NCI-H226 (cell line): ENCODE measurements at regions not wholly inside any gene's neighbourhood (a gene's known extent, or its start where the extent isn't known, plus 50 kb on each side); places are given as distances from the start of the nearest gene placed in this dataset.
"Not testable (repeated sequence)": the region's sequence is repeated elsewhere in the genome, so short reads cannot be mapped to it uniquely, and the experiment has no call there.

Experiments
- DNase-seq: peaks from one replicate; pipeline ENCODE4 v3.0.0-alpha.2; 2015

DNA sequence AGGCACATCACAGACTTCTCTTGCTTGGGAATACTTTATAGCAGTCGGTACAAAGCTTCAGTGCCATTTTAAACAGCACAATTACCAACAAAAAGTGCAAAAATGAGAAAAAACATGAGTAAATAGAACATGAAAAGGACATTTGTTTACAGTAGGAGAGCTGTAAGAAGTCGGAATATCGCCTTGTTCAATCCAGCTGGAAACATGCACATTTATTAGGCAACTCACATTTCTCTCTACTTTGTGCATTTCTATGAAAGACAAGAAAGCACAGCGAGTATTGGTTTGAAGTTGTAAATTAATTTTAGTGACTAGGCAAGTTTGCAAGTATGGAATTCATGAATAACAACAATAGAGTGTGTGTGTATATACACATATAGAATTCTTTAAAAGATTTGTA, 484.7 kb downstream of the DACH1 start:
- DNase-seq, result no peak

DNA sequence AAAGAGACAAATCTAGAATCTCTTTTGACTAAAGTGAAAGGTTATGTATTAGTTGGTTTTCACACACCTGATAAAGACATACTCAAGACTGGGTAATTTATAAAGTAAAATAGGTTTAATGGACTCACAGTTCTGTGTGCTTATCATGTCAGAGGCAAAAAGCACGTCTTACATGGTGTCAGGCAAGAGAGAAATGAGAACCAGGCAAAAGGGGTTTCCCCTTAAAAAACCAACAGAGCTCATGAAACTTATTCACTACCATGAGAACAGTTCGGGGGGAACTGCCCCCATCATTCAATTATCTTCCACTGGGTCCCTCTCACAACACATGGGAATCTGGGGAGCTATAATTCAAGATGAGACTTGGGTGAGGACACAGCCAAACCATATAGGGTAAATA, 486.8 kb downstream of the DACH1 start:
- no peak for DNase-seq

DNA sequence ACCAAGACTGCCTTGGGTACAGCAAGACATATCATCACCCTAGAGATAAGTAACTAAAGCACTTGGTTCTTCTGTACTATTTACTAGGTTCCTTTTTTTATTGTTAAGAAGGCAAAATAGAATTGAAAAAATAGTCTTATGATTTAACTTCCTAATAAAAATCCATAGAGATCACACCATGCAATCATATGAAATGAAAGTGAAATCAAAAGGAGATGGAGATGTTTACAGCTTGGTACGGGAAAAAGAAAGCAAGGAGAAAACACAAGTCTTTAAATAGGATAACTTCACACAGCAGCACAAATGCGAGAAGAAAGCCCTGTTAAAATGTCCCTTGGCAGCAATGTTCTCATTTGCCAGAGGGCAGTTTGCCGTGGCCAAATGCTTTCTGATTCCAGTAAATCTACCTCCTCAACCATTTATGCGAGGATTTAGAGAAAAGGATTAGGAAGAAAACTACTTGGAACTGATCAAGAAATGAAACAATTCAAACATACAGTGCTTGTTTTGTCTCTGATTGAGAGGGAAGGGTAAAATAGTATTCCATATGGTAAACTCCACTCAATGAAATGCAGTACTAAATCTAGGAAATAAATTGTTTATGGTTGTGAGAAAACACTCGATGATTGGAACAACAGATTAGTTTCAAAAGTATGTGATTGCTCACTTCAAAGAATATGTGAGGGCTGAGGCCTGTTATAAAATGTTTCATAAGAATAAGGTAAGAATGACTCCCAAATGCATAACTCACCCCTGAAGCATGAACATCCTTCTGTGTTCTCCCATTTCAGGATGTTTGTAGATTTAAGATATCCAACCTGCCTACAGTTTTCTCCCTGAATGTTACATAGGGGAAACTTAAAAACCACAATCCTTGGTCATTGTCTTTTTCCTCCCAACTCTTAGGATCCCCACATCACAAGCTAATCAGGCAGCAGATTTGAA, 487.8 kb downstream of the DACH1 start:
- peak; percentile 67 for DNase-seq

DNA sequence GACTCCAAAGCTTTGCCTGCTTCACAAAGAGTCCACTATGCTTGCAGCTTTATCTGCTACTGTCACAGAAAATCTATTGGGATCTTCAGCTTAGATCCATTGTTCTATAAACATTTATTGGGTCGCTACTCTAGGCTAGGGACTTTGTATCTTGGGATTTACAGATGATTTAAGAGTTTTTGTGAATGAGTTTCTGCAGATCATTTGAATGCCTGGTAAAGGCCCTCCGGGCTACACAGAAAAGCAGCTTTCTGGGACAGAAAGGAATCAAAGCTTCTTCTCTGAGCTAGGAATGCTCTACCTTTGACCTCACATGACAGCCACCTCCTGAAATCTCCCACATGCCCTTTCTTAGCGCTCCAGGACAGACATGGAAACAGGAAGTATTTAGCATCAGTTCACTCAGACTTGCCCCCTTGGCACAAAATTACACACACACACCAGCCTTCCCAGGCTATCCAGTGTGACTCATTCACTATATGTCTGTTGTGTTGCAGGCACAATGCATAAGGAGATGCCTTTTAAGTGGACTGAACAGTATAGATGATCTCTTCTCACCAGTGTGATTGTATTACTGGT, 492.4 kb downstream of the DACH1 start:
- no peak for DNase-seq

DNA sequence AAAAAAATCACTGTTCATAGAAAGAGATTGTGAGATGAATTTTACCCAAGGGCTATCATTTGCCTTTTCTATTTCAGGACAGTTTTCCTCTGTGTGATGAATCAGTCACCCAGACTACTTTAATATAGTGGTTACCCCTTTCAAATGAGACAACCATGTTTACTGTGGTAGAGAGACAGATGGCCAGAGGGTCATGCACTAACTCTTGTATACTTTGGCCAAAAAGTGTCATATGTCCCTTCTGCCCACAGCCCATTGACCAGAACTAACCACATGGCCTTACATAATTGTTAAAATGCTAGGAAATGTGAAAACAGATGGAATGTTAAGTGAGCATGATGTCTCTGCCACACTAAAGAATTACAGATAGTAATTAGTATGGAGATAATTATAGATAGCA, 498.7 kb downstream of the DACH1 start:
- DNase-seq, result no peak

DNA sequence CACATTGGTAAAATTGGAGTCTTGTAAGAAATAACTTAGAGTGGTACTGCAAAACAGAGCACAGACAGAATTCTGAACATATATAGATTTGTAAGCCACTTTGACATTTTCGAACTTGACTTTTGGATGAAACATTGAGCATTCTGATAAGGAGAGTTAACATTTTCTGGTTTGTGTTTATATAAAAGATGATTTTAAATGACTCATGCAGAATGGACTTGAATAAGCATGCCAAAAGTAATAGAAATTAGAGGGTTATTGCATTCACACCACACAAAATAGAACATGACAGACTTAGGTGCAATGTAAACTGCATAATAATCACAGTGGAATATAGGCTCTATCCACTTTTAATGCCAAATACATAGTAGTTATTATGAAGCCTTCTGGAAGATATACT, 507.0 kb downstream of the DACH1 start:
- DNase-seq, result peak; percentile 22

DNA sequence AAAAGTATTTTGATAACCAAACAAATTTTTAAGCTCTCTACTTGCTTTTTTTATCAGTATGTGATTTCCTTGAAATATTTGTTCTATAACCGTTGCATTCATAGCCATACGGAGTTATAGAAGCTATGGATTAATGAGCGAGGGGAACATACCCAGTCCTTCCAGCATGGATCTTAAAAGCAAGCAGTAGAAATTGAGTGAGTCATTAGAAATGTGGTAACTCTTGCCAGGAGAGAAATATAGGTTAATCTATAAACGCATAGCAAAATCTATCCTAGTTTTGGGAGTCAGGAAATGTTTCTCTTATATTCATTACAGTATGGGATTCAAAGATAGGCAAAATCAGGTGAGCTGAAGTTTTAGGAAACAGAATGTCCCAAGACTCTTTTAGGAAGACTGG, 507.4 kb downstream of the DACH1 start:
- no peak for DNase-seq

DNA sequence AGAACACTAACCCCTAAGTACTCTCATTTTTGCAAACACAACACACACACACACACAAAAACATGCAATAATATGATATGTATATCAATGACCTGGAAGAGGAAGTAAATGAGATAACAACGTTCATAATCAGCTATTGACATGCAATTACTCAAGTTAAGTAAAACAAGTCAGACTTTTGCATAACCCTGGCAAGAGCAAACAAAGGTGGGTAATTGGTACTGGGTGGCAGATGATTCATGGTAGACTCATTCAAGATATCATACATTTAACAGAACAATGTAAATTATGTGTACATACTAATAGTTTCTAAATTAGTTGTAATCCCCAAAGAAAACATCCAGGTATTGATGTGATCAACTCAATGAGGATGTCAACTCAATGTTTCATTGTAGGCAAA, 508.8 kb downstream of the DACH1 start:
- DNase-seq, result no peak

DNA sequence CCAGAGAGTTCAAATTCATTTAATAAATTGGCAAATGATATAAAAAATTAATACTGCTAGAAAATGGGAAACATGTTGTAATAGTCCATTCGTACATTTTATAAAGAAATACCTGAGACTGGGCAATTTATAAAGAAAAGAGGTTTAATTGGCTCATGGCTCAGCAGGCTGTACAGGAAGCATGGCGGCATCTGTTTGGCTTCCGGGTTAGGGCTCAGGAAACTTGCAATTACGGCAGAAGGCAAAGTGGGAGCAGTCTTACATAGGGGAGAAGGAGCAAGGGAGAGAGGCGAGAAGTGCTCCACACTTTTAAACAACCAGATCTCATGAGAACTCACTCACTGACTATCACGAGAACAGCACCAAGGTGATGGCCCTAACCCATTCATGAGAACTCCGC, 512.0 kb downstream of the DACH1 start:
- no peak for DNase-seq

DNA sequence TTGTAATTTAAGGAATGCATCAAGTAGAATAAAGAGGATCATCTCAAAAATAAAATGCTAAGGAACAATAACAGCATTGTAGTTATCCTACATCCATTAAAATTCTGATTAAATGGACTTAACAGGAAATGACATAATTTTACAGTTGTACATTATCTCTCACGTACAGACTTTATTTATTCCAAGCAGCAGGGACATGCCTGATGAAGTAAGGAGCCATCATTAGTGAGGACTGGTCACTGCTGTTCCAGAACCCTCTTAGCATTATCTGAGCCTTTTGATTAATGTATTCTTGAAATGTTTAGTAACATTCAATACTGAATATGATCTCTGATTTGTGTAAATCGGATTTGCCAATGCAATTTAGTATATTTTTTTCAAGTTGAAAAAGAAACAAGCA, 516.1 kb downstream of the DACH1 start:
- no peak for DNase-seq

DNA sequence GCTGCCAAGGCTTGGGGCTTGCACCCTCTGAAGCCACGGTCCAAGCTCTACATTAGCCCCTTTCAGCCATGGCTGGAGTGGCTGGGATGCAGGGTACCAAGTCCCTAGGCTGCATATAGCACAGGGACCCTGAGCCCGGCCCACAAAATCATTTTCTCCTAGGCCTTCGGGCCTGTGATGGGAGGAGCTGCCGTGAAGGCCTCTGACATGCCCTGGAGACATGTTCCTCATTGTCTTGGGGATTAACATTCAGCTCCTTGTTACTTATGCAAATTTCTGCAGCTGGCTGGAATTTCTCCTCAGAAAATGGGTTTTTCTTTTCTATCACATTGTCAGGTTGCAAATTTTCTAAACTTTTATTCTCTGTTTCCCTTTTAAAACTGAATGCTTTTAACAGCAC, 521.1 kb downstream of the DACH1 start:
- DNase-seq, result not testable (repeated sequence)

DNA sequence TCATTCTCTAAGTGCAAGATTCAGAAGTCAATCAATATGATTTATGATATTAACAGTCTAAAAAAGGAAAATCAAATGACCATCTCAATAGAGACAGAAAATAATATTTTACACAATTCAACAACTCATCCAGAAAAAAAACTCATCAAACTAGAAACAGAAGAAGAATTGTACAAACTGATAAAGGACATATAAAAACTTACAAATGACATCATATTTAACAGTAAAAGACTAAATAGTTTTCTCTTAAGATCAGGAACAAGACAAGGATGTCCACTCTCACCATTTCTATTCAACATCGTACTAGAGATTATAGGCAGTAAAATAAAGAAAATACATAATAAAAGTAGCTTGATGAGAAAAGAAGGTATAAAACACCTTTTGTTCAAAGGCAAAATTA, 527.3 kb downstream of the DACH1 start:
- no peak for DNase-seq

DNA sequence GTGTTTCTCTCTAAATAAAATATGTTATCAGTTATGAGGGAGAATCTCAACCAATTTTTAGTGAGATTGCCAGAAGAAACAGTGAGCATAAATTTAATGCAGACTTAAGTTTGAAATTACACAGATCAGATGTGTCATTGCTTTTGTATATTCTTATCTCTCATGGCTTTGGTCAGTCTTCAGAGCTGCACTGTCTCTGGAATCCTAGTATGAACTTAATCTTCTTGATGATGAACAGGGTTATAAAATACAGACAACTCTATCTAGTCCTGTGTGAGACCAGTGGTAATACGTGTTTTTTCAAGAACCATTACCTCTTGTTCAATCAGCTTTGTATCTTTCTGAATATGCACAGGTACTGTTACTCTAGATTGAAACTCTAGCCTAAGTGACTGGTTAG, 528.0 kb downstream of the DACH1 start:
- no peak for DNase-seq

DNA sequence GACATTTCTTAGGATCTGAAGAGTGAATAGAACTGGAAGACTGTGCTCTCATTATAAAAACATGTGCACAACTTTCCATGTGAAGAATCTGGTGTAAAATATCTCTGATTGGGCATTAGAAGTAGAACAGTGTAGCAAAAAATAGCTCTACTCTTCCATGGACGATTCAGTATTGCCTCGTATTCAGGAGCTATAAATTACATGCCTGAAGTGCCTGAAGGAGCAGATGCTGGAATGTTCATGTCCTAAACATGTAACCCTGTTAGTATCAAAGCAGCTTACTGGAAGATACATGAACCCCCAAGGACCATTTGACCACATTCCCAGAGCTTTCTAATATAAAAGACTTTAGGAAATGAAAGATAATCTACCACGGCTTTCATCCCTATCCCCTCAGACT, 528.9 kb downstream of the DACH1 start:
- no peak for DNase-seq

DNA sequence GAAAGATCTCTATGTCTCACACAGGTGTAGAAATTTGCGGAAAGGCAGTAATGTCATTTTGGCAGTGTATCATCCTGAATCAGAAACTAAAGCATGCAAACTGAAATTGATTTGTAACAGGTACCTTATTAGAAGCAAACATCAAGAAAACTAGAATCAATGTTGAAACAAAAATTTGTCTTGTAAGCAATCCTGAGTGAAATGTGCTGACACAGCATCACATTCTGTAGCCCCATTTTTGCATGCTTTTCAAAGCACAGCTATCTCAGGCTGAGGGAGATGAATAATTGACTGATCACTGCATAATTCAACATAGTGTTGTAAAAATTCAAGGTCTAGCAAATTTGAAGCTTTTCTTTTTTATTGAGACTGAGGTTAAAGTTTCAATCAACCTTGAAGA, 539.7 kb downstream of the DACH1 start:
- no peak for DNase-seq

DNA sequence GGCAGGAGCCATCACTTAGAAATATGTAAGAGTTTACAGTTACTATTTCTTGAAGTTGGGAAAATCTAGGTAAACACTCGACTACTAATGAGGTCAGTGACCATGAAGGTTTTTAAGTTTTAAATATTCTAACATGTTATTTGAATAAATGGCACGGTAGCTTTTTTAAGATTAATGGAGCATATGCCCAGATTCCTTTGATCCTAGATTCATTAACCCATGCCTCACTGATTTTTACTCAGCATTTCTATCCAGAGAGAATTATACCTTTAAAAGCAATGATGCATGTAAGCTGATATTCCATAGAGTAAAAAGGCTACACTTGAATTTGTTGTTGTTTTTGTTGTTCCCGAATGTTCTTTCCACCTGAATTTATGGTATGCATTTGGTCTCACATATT, 541.4 kb downstream of the DACH1 start:
- no peak for DNase-seq

DNA sequence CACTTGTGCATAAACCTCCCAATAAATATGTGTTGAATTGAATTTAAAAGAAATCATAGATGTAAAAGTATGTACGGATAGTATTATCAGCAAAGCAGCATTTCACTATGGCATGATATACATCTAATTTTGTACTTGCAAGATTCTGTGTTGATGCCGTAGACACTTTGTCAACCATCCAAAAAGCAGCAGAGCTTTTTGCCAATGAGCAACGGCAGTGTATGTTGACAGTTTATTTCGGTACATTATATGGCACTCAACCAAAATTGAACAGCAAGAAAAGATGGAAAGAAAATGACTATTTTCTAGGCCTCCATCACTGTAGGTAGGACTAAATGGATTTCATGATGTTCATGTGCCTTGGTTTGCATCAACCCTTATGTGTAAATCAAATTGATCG, 543.7 kb downstream of the DACH1 start:
- DNase-seq, result no peak

DNA sequence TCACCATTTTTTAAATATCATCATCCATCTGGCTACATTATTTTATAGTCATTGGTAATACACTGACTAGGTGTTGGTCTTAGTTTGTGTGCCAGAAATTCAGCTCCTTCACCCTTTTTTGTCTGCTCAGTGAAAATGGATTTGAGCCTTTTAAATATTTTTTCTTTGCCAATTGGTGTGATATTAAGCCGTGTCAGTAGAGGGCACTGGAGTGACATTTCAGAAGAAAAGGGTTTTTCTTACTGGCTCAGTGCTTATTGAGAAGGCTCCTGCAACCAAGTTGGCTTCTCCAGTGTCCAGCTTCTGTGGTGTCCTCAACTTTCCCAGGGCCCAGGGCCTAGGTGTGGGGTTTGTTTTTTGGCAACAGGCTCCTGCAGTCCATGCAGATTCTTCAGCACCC, 546.6 kb downstream of the DACH1 start:
- peak; percentile 2 for DNase-seq

DNA sequence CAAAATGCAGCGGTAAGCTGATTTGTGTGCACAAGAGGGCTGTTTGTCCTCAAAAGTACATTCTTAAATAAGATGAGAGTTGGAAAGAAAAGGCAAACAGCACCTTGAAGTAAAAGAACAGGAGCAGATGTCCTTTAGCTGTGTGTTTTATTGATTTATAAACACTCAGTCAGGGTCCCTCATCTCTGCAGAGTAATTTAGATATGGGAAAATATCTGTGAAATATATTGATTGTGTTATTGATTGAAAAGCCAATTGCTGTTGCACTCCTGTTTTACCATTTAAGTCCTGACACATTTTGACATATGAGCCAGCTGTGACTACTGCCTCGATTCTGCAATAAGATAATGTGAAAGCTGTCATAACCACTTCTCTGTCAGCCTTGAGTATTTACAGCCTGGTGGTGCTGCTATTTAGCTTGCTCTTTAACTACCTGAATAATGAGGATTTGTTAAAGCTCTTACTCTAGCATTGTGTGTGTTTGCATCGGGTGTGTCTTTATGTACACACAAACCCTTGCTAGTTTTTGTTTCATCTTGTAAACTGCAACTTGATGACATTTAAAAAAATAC, 550.1 kb downstream of the DACH1 start:
- DNase-seq, result no peak

DNA sequence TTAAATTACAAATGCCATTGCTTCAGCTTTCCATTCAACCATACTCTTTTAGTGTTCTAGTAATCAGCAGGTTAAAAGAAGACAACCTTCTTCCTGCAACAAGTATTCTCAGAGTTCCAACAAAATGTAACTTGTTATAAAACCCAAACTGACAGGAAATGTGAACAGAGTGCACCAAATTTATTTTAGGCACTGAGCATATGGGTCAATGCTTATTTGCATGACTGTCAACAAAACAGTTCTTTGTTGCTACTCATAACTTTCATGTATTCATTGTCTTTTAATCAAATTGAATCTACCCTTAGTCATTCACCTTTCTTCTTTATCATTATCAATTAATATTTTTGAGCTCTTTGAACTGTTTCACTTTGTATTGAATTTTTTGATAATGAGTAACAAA, 554.1 kb downstream of the DACH1 start:
- no peak for DNase-seq

DNA sequence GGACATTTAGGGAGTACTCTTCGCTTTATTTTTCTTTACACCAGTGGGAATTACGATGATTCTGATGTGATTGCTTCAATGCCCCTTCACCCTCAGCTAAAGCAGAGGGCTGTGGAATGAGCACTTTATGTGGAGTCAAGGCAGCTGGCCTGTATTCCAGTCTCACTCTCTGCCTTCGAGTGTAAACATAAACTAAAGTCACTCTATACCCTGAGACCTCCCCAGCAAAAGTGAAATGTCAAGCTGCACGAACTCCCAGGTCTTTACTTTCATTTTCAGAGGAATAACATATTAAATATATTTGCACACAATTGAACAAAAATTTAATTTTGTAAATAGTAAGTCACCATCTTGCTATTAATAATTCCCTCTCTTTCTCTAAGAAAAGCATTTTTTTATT, 557.1 kb downstream of the DACH1 start:
- no peak for DNase-seq

DNA sequence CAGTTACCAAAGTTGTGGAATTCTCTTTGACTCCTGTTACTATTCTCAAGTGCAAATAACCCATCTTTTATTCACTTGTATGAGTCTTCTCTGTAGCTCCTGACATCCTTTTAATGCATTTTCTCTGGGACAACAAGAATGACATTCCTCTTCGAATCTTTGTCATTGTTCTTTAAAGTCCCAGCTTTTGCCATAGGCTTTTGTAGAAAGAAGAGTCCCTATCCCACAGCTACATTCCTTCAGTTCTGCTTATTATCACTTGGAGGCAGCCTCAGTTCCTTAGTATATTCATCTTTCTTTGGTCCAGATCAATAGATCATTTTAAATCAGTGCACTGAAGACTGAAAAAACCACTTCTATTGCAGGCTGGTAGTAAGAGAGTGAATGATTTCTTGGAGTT, 560.2 kb downstream of the DACH1 start:
- DNase-seq, result no peak

DNA sequence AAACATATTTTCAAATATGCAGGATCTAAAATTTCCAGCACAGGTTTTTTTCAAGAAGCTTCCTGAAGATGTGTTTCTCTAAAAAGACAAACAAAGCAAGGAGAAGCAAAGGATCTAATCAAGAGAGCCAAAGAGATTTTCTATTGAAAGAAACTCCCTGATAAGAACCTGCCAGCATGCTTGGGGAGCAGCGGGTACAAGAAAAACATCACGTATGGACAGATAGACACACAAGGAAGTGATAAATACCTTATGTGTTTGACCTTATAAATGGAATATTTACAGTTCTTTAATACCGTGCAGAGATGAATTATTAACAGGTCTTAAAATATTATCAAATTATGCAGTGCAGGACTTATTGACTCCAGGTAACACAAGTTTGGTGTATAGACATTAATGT, 562.1 kb downstream of the DACH1 start:
- DNase-seq, result no peak

DNA sequence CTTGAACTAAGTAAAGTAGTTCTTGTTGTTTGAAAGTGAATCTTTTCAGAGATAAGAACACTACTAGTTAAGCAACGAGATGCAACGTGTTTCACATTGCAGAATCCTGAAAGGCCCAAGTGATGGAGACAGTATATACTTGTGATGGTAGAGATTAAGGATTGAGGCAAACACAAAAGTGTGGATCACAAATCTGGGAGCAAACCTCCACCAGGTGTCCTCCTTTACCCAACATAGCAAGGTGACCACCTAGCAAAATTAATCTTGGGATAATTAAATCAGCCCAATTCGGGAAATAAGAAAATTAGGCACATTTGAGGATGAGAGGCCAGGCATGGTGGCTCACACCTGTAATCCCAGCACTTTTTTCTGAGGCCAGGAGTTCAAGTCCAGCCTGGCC, 563.9 kb downstream of the DACH1 start:
- no peak for DNase-seq
